HAP-1 (cell line): ENCODE measurements at regions not wholly inside any gene's neighbourhood (a gene's known extent, or its start where the extent isn't known, plus 50 kb on each side); places are given as distances from the start of the nearest gene placed in this dataset.
A peak's percentile ranks its signal among the peaks of the same experiment; 100 is the strongest.
"Not testable (repeated sequence)": the region's sequence is repeated elsewhere in the genome, so short reads cannot be mapped to it uniquely, and the experiment has no call there.

ENCODE experiments used
- DNase-seq, 2 experiments: peaks; one replicate each; pipeline ENCODE4 v3.0.0-alpha.2; 2016 to 2020; ENCODE audit warnings: low spot score in 2 of 2
- H3K27me3 ChIP-seq: fragments of 250-450 bp; sonication (Bioruptor Pico); 2 replicates; pipeline ENCODE4 v1.5.1; 2020; ENCODE audit warnings: low read depth, mild to moderate bottlenecking, moderate library complexity
- H3K36me3 ChIP-seq: fragments of 250-450 bp; sonication (Bioruptor Pico); replicated peaks from 2 replicates; pipeline ENCODE4 v1.5.1; 2020; ENCODE audit warnings: mild to moderate bottlenecking
- H3K4me1 ChIP-seq: fragments of 250-450 bp; sonication (Bioruptor Pico); 2 replicates; pipeline ENCODE4 v1.5.1; 2020; ENCODE audit warnings: mild to moderate bottlenecking
- H3K4me3 ChIP-seq: fragments of 250-450 bp; sonication (Bioruptor Pico); 2 replicates; pipeline ENCODE4 v1.5.1; 2020; ENCODE audit warnings: mild to moderate bottlenecking, moderate library complexity
- H3K9me3 ChIP-seq: fragments of 250-450 bp; sonication (Bioruptor Pico); 2 replicates; pipeline ENCODE4 v1.5.1; 2020; ENCODE audit warnings: mild to moderate bottlenecking, moderate library complexity
- in situ Hi-C: fragments of 300-500 bp; cut with MboI; formaldehyde crosslinking; loops from 3 replicates; pipeline ENCODE4 v1.14.3; 2020; ENCODE audit warnings: low sequenced_read_pairs, inconsistent platforms, mixed read lengths

GRCh38 chr4:162793571-162793970 is 373.1 kb downstream of the NAF1 start:
- DNase-seq, result no peak
- in situ Hi-C loops, result no loop called here
- Histone ChIP-seq H3K36me3 (no peaks in the 10 kb centered on the region), H3K4me1 (peaks cover 33% of the 10 kb centered on the region), H3K4me3 (no peak overlapping the region), H3K27me3 (no peaks in the 10 kb centered on the region), H3K9me3 (no peaks in the 10 kb centered on the region)

GRCh38 chr4:162793004-162793403 is 373.7 kb downstream of the NAF1 start:
- Histone ChIP-seq H3K4me1 (peaks cover 33% of the 10 kb centered on the region), H3K27me3 (no peaks in the 10 kb centered on the region), H3K9me3 (no peaks in the 10 kb centered on the region), H3K36me3 (no peaks in the 10 kb centered on the region), H3K4me3 (no peak overlapping the region)
- DNase-seq, result no peak
- in situ Hi-C loops, result no loop called here

- no peaks in the 10 kb centered on the region for H3K9me3 ChIP-seq
- H3K4me3 ChIP-seq, result no peak overlapping the region
- H3K36me3 ChIP-seq, result no peaks in the 10 kb centered on the region
- in situ Hi-C loops, result no loop called here
- peak in 1 of 2 experiments; percentile 11 for DNase-seq
- H3K27me3 ChIP-seq, result no peaks in the 10 kb centered on the region
- peaks cover 33% of the 10 kb centered on the region for H3K4me1 ChIP-seq
These were observed 375.5 kb downstream of the NAF1 start for GRCh38 chr4:162791226-162791625.

GRCh38 chr4:162787120-162787519 is 379.6 kb downstream of the NAF1 start:
- DNase-seq, result no peak
- no peaks in the 10 kb centered on the region for H3K36me3 ChIP-seq
- H3K4me1 ChIP-seq, result peaks cover 18% of the 10 kb centered on the region
- H3K27me3 ChIP-seq, result no peaks in the 10 kb centered on the region
- in situ Hi-C loops, result no loop called here
- no peaks in the 10 kb centered on the region for H3K9me3 ChIP-seq
- H3K4me3 ChIP-seq, result no peak overlapping the region

- H3K27me3 ChIP-seq, result no peaks in the 10 kb centered on the region
- no peaks in the 10 kb centered on the region for H3K9me3 ChIP-seq
- DNase-seq, result no peak
- in situ Hi-C loops, result no loop called here
- no peaks in the 10 kb centered on the region for H3K36me3 ChIP-seq
- no peak overlapping the region for H3K4me3 ChIP-seq
- H3K4me1 ChIP-seq, result peaks cover 2% of the 10 kb centered on the region; the same call in 1 of the 2 replicates
These were observed 383.7 kb downstream of the NAF1 start for GRCh38 chr4:162782778-162783525.

- Histone ChIP-seq H3K4me3 (no peak overlapping the region), H3K27me3 (no peaks in the 10 kb centered on the region), H3K9me3 (no peaks in the 10 kb centered on the region), H3K4me1 (peaks cover 2% of the 10 kb centered on the region; the same call in 1 of the 2 replicates), H3K36me3 (no peaks in the 10 kb centered on the region)
- in situ Hi-C loops, result no loop called here
- no peak for DNase-seq
These were observed 384.5 kb downstream of the NAF1 start for GRCh38 chr4:162782096-162782777.

- Histone ChIP-seq H3K36me3 (no peaks in the 10 kb centered on the region), H3K27me3 (no peaks in the 10 kb centered on the region), H3K9me3 (no peaks in the 10 kb centered on the region), H3K4me1 (no peaks in the 10 kb centered on the region), H3K4me3 (no peak overlapping the region)
- in situ Hi-C loops, result no loop called here
- no peak for DNase-seq
These were observed 395.8 kb downstream of the NAF1 start for GRCh38 chr4:162770761-162771490.

- no peaks in the 10 kb centered on the region for H3K9me3 ChIP-seq
- no peaks in the 10 kb centered on the region for H3K4me1 ChIP-seq
- H3K36me3 ChIP-seq, result no peaks in the 10 kb centered on the region
- no peak overlapping the region for H3K4me3 ChIP-seq
- H3K27me3 ChIP-seq, result no peaks in the 10 kb centered on the region
- DNase-seq, result no peak
- in situ Hi-C loops, result no loop called here
These were observed 399.6 kb downstream of the NAF1 start for GRCh38 chr4:162767083-162767482.

- no peaks in the 10 kb centered on the region for H3K27me3 ChIP-seq
- no peaks in the 10 kb centered on the region for H3K9me3 ChIP-seq
- H3K4me1 ChIP-seq, result no peaks in the 10 kb centered on the region
- no peaks in the 10 kb centered on the region for H3K36me3 ChIP-seq
- no peak for DNase-seq
- in situ Hi-C loops, result no loop called here
- no peak overlapping the region for H3K4me3 ChIP-seq
These were observed 404.7 kb downstream of the NAF1 start for GRCh38 chr4:162761965-162762364.

- H3K36me3 ChIP-seq, H3K4me1 ChIP-seq, in situ Hi-C loops, H3K27me3 ChIP-seq, H3K4me3 ChIP-seq, DNase-seq, H3K9me3 ChIP-seq: not testable (repeated sequence)
These were observed 426.5 kb downstream of the NAF1 start for GRCh38 chr4:162740228-162740627.

- H3K9me3 ChIP-seq, H3K4me3 ChIP-seq, DNase-seq, H3K4me1 ChIP-seq, H3K27me3 ChIP-seq, H3K36me3 ChIP-seq, in situ Hi-C loops: not testable (repeated sequence)
These were observed 427.1 kb downstream of the NAF1 start for GRCh38 chr4:162739596-162739995.

- Histone ChIP-seq H3K9me3 (no peaks in the 10 kb centered on the region), H3K27me3 (no peaks in the 10 kb centered on the region), H3K4me3 (no peak overlapping the region), H3K4me1 (no peaks in the 10 kb centered on the region), H3K36me3 (no peaks in the 10 kb centered on the region)
- no peak for DNase-seq
- in situ Hi-C loops, result no loop called here
These were observed 433.8 kb downstream of the NAF1 start for GRCh38 chr4:162732876-162733275.

GRCh38 chr4:162727766-162728165 is 438.9 kb downstream of the NAF1 start:
- in situ Hi-C loops, result no loop called here
- no peaks in the 10 kb centered on the region for H3K27me3 ChIP-seq

GRCh38 chr4:162727232-162727631 is 439.5 kb downstream of the NAF1 start:
- H3K4me3 ChIP-seq, result no peak overlapping the region
- DNase-seq, result peak in 1 of 2 experiments; percentile 19
- no peaks in the 10 kb centered on the region for H3K27me3 ChIP-seq
- in situ Hi-C loops, result no loop called here
- no peaks in the 10 kb centered on the region for H3K4me1 ChIP-seq
- H3K36me3 ChIP-seq, result no peaks in the 10 kb centered on the region
- H3K9me3 ChIP-seq, result no peaks in the 10 kb centered on the region

More at GRCh38 chr4:162727766-162728165, 438.9 kb downstream of the NAF1 start:
- Histone ChIP-seq H3K9me3 (no peaks in the 10 kb centered on the region), H3K4me1 (no peaks in the 10 kb centered on the region), H3K4me3 (no peak overlapping the region), H3K36me3 (no peaks in the 10 kb centered on the region)
- no peak for DNase-seq
